Hepatocyte (in vitro differentiated cells): ENCODE measurements at regions not wholly inside any gene's neighbourhood (a gene's known extent, or its start where the extent isn't known, plus 50 kb on each side); places are given as distances from the start of the nearest gene placed in this dataset.

ENCODE experiments used
- EZH2 ChIP-seq: fragments of 200-600 bp; sonication (generic); IDR thresholded peaks from 2 replicates; pipeline ENCODE4 v1.6.1; 2016; ENCODE audit warnings: antibody characterized with exemption, mild to moderate bottlenecking, borderline replicate concordance
- EZH2phosphoT487 ChIP-seq: fragments of 200-600 bp; sonication (generic); IDR thresholded peaks from one replicate; pipeline ENCODE4 v1.6.1; 2018; ENCODE audit warnings: antibody characterized with exemption, mild to moderate bottlenecking, low read depth, moderate library complexity; ENCODE audit not compliant: unreplicated experiment, severe bottlenecking
- TF ChIP-seq, protein P1 (sequence below): fragments of 200-600 bp; sonication (generic); IDR thresholded peaks from 2 replicates; pipeline ENCODE4 v1.5.1; 2016; ENCODE audit warnings: antibody characterized with exemption, mild to moderate bottlenecking; ENCODE audit not compliant: poor library complexity

DNA sequence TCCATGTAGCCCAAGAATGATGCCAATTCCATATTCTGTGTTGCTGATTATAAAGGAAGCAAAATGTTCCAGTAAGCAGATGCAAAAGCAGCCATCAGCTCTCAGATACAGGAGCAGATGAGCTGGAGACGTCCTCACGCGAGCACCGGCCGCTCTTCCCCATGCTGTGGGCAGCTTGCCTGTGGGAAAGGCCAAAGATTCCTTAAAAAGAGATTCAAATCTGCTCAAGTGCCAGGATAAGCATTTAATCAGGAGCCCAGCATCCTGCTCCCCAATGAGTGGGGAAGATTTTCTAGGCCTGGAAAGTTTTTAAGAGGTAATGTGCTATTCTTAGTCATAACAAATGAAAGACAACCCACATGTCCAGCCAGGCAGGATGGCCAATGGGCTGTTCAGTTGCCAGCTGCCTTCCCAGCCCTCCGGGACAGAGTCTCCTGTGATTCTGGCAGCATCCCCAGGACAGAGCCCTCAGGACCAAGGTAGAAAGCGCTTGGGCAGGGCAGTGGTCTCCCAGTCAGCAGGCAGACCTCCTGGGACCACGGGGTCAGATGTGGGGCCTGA, 108.2 kb upstream of the TMPRSS2 start:
- TF ChIP-seq, protein P1, sequence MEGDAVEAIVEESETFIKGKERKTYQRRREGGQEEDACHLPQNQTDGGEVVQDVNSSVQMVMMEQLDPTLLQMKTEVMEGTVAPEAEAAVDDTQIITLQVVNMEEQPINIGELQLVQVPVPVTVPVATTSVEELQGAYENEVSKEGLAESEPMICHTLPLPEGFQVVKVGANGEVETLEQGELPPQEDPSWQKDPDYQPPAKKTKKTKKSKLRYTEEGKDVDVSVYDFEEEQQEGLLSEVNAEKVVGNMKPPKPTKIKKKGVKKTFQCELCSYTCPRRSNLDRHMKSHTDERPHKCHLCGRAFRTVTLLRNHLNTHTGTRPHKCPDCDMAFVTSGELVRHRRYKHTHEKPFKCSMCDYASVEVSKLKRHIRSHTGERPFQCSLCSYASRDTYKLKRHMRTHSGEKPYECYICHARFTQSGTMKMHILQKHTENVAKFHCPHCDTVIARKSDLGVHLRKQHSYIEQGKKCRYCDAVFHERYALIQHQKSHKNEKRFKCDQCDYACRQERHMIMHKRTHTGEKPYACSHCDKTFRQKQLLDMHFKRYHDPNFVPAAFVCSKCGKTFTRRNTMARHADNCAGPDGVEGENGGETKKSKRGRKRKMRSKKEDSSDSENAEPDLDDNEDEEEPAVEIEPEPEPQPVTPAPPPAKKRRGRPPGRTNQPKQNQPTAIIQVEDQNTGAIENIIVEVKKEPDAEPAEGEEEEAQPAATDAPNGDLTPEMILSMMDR = no peak
- TF ChIP-seq EZH2 (no peak), EZH2phosphoT487 (no peak)
